Inflammatory macrophage treated with lipopolysaccharide for 1 hour (primary cell): ENCODE measurements at regions not wholly inside any gene's neighbourhood (a gene's known extent, or its start where the extent isn't known, plus 50 kb on each side); places are given as distances from the start of the nearest gene placed in this dataset.
"Not testable (repeated sequence)": the region's sequence is repeated elsewhere in the genome, so short reads cannot be mapped to it uniquely, and the experiment has no call there.

Source experiments
- DNase-seq, 2 donors: peaks; one replicate each; pipeline ENCODE4 v3.0.0-alpha.2; 2020 to 2022

DNA sequence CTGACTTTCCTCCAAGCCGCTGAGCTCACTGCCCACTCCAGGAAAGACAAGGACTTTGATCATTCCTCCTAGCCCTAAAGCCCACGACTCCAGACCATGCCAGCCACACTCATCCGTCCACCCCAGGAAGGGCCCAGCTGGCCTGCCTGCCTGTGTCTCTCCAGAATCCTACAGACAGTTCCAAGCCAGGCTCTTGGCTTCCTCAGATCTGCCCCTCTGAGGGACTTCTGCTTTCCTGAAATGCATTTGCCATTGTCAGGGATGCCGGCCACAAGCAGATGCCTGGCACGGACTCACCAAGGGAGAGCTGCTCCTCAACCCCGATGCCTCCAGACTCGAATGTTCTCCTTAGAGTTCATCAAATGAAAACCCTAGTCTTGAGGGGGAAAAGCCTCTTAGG is 155.8 kb downstream of the OAT start:
- peak in 1 of 2 donors; percentile 8 for DNase-seq

DNA sequence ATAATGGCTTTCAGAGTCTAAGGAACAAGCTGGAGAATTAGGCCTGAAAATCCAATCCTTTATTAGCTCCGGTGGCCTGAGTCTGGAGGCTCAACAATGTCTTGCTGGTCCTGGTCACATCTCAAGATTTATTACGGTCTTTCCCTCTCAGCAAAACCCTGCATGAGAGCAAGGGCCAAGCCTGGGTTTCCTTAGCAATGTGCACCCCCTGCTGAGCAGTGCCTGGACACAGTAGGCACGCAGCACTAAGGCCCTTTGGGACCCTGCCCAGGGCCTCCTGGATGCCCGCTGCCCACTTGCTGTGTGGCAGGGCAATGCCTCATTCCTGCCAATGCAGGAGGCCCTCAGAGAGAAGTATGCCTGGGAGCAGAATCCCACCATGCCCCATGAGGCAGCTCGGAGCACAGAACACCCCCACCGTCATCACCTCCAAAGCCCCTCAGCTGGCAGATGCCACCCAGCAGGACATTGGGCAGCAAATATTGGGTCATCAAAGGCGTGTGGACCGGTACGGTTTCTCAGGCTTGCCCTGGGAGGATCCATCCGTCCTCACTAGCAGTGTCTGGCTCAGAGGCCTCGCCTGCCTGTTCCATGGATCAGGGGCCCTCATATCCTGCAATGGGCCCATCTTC is 156.4 kb downstream of the OAT start:
- DNase-seq, result no peak

DNA sequence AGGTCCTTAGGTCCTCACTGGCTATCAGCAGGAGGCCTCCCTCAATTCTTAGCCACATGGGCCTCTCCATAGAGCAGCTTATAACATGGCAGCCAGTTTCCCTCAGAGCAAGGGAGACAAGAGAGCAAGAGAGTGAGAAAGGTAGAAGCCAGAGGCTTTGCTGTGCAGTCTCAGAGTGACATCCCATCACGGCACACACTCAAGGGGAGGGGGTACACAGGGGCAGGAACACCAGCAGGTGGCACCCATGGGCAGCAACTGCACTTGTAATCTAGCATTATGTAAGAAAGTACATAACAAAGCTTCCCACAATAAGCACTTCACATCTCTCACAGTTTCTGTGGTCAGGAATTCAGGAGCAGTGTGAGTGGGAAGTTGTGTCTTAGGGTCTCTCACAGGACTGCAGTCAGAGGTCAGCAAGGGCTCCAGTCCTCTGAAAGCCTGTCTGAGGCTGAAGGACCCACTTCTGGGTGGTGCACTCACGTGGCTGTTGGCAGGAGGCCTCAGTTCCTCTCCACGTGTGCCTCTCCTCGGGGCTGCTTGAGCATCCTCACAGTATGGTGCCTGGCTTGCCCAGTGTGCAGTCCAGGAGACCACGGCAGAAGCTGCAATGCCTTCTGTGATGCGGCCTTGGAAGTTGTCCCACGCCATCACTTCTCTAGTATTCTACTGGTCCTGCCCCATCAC is 159.4 kb downstream of the OAT start:
- peak; percentile 36 to 45 for DNase-seq

DNA sequence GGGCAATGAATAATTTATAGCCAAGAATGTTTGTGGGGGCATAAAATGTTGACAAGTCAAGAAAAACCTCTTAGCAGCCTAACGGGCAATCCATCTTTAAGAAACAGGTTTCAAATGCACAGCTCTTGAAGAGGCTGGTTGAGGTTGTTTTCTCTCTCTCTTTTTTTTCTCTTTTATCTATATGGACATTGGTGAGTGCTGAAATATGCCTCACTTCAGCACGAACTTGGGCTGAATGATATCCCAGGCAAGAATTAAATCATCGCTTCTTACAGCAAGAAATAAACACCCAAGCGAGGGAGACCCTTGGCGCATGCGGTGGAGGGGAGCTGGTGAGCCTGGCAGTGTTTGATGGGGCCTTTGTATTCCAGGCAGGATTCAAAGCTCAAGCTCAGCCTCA is 160.9 kb downstream of the OAT start:
- DNase-seq, result no peak

DNA sequence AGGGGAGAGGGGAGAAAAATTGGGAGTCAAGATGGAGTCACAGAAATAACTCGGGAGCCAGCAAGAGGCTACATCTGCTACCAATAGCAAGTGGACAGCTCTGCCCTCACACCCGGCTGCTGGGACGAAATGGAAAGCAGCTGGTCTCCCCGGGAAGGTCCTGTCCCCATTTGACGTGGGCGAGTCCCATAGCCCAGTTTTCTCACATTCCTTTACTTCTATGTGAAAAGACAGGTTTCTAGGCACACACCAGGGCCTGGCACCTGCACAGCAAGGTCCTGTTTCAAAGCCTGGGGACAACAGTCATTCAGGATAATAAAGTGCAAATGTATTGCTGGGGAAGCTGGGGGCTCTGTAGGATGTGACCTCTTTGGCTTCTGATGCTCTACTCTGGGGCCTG is 162.6 kb downstream of the OAT start:
- no peak for DNase-seq

DNA sequence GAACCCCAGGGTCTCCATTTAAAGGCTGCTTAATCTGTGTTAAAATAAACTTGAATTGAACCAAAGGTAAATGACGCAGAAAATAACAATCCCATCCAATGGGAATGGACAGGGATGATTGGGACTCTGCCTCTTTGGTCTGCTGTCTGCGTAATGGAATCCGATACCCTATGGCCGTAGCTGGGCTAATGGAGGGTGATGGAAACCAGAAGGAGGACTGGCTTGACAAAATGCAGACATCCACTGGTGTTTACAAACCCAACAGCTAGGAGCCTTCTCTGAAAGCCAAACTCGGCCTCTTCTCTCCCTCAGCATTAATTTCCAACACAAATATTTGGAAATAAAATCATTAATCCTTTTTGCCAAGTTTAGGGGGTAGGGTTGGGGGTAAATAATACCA is 162.2 kb upstream of the CHST15 start:
- no peak for DNase-seq

DNA sequence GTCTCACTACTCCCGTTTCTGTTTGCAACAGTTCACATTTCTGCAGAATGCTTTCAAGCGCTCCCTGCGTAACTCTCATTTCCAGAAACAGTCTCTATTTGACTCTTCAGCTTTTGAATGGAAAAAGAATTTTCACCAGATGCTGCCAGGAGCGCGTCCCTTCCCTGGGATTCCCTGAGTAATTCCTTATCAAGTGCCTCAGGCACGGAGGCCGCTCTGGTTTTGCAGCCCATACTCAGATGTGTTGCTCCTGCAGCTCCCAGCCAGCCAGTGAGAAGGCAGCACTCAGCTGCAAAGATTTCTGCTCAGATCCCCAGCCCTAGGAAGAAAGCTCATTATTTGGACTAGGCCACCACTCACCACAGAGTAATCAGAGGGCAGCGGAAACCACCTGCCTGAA is 161.1 kb upstream of the CHST15 start:
- no peak for DNase-seq

DNA sequence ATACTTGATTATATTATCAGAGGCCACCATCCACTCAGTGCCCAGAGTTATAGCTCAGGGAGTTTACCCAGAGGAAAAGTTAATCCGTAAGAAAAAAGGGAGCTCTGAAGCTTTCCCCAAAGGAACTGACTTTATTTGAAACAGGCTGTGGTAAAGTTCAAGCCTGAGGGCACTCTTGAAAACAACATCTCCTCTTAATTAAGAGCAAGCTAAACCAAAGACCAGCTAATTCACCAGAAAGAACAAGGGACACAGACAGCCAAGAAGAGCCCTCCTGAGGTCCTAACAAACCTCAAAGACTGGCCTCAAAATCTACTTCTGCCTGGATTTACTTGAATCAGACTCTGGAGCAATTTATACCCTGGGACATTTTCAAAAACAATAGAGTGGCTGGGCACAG is 159.6 kb upstream of the CHST15 start:
- DNase-seq, result no peak

DNA sequence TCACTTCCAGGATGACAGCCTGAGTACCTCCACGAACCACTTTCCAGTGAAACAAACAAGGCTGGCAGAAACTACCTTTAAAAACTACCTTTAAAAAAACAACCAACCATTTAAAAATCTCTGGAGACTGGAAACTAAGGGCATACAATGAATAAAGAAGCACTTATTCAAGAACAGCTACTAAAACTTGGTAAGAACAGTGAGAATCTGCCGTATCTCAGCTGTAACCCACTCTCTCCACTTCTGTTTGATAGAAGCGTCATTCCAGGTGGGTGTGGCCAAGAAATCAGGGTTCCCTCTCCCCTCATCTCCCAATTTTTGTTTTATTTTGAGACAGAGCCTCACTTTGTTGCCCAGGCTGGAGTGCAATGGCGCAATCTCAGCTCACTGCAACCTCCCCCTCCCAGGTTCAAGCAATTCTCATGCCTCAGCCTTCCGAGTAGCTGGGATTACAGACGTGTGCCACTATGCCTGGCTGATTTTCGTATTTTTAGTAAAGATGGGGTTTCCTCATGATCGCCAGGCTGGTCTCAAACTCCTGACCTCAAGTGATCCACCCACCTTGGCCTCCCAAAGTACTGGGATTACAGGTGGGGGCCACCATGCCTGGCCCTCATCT is 158.8 kb upstream of the CHST15 start:
- DNase-seq, result peak in 1 of 2 donors; percentile 11

DNA sequence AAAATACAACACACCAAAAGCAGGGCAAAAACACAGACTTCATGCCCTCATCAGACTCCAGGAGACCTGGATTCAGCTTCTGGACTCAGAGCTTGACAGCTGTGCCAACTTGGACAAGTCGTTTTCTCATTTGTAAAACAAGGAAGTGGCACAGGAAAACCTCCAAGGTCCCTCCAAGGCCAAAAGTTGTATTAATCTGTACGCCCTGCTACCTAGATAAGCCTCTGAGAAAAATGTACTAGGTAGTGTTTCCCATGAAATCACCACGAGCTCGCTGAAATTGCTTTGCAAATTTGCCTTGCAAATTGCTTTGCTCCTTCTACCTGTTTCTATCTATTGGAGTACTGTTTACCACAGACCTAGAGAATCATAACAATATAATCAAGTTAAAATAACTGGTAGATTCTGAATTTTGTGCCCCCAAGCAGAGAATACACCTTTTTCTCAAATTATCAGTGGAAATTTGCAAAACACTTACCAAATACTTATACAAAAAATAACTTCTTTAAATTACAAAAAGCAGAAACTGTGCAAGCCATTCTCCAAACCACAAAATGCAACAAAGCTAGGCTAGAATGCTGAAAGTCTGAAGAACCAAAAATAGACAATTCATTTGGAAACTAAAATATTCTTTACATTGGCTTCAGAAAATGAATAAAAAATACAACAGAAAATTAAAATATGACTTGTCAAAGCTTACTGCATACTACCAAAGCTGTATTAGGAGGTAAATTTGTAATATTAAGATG is 158.1 kb upstream of the CHST15 start:
- DNase-seq, result peak; percentile 27 to 59

DNA sequence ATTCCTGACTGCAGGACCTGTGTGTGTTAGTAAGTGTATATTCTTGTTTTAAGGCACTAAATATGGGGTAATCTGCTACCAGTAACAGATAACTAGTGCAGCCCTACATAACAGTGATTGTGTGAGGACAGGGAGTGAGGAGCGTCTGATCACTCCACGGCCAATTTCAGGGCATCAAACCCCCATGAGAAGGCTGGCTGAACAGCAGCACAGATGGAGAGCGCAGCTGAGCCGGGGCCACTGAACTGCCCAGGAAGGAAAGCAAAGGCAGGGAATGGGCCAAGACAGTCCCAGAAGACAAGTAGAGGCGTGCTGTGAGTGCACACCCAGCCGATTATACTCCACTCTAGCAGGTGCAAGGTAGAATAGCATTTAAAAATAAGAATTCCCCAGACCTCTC is 157.1 kb upstream of the CHST15 start:
- no peak for DNase-seq

DNA sequence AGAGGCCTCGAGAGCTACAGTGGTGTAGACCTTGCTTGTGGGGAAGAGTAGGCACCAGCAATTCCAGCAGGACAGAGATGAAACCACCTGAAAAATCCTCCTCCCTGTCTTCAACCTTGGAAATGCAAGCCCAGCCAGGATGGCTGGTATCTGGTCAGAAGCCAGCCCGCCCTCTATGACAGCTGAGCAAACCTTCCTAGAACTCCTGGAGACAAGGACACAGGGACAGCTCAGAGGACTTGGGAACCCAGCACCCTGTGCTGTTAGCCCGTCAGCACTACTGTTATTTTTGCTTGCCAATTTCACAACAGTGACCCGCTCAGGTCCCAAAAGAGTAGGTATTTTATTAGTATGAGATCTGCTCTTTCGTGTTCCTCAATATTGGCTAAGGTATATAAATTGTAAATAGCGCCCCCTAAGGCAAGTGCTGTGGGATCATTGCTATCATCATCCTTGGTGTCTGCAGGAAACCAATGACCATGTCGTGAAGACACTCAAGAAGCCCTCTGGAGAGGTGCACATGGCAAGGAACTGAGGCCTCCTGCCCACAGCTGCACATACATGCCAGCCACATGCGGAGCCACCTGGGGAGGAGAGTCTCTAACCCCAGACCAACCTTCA is 156.5 kb upstream of the CHST15 start:
- DNase-seq, result peak in 1 of 2 donors; percentile 30

DNA sequence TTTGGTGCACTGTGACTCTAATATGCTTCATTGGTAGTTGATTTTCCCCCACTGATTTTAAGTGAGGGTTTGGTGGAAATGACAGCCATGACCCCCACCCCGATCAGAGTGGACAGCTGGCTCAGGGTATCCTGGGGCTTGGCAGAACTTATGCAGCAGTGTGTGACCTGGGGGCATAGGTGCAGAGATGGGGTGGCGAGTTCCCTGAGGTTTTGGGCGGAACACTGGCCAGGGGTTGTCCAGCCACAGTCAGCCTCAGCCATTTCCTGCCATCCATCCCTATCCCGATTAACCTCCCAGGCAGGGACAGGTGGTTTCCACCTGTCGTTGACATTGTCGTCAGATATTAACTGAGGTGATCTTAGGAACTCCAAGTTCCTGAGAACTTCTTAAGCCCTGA is 155.8 kb upstream of the CHST15 start:
- no peak for DNase-seq

DNA sequence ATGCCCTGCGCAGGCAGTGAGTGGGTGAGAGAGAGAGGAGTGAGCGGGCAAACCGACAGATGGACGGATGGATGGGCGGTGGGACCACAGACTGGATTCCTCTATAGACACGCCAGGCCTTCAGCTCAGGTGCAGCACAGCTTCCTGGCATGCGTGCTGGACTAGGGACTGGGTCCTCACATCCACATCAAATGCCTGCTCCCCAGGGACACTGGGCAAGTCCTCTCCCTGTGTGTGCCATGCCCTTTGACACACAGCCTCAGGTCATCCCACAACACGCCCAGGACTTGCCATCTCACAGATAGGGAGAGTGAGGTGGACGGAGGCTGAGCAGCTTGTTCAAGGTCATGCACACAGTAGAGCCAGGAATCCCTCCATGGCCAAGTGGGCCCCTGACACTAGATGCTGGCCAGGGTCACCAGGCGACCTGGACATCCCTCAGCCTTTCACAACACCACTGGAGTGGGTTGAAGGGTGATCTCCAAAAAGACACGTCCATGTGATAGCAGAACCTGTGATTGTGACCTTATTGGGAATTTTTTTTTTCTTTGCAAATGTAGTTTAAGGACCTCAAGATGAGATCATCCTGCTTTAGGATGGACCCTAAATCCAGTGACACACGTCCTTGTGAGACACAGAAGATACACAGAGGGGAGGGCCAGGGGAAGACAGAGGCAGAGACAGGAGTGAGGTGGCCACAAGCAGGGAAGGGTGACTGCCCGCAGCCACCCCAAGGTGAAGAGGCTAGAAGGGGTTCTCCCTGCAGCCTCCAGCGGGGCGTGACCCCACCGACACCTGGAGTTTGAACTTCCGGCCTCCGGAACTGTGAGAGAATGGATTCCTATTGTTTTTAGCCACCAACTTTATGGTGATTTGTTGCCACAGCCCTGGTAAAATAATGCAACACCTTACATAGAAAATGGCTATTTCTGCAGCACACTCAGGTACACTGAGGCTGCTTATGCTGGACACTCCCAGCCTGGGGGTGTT is 155.0 kb upstream of the CHST15 start:
- peak in 1 of 2 donors; percentile 81 for DNase-seq

DNA sequence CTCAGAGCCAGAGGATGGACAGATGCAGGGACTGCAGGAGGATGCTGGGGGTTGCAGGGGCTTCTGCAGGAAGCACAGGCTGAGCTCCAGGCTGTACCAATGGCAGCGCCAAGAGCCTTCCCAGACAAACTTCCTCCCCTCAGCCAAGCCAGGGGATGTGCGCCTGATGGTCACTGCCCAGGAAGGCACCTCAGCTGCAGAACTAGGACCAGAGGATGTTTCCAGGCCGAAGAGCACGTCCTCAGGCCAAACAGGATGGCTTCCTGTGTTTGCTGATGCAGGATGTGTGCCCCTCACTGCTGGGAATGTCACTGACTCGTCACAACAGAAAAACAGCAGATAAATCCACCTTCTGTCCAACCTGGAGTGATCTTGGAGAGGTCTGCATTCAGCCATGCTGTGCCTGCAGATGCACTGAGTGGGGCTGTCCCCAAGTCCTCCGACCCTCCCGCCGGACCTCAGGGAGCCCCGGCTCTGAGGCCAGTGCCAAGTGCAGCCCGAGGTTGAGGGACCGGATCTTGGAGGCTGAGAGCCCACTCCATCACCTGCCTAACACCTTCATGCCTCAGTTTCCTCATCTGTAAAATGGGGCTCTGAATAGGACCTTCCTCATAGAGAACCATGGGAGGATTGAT is 152.5 kb upstream of the CHST15 start:
- DNase-seq, result no peak

DNA sequence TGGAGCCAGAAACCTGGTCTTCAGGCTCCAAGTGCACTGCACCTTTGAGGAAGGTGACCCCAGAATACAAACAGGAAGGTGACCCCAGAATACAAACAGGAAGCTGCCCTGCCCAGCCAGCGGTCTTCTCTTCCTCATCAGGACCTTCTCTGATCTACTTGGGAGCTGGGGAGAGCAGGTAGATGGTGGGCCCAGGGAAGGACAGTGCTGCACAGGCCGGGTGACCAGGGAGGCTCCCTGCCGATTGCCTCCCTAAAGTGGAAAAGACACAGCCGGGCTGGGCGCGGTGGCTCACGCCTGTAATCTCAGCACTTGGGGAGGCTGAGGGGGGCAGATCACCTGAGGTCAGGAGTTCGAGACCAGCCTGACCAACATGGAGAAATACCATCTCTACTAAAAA is 151.8 kb upstream of the CHST15 start:
- no peak for DNase-seq

DNA sequence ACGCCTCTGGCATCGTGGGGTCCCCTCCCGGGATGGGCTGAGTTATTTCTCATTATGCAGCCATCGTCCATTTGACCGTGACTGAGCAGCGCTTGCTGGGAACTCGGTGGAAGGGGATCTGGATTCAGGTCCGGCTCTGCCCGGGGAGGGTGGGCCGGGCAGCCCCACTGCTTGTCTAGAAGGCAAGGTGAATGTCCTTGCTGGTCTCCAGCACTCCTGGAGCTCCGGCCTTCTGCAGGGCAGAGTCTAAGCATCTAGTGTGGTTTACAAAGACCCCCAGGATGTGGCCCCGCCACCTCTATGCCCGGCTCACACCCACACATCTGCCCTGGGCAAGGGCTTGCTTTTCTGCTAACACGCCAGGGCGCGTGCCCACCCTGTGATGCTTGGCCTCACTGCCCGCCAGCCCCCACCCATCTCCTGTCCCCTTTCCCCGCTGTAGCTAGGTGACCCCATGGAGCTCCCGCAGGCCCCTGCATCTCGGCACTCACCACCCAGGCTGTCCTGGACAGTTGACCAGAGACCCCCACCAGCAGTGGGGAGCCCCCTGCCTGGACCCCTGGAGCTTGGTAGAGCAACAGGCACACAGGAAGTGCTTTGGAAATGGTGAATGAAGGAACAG is 151.0 kb upstream of the CHST15 start:
- DNase-seq, result no peak

DNA sequence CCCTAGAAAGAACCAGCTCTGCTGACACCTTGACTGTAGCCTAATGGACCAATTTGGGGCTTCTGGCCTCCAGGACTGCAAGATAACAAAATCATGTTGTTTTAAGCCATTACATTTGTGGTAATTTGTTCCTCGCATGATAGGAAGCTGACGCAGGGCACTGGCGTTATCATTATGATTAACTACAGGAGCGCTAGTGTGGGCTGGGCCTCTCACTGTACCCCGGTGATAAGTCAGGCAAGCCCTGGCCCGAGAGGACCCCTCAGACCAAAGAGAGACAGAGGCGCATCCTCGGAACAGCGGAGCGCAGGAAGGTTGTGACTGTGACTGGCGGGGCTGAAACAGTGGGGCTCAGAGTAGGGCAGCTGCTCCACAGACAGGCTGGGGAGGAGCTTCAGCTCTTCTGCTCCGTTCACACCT is 150.3 kb upstream of the CHST15 start:
- DNase-seq, result no peak

DNA sequence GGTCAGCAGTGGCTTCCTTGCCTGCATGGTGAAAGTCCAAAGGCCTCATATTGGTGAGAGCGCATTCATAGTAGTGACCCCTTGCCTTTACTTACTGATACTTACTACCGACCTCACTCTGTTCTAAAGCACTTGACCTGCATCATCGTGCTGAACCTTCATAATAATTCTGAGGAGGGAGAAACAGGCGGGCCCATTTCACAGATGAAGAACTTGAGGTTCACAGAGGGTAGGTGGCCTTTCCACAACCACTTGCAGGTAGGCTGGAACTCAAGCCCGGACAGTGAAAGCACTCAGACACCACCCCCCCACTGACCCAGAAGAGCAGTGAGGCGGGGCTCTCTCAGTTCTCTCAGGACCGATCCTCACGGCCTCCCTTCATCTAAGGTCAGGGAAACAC is 149.4 kb upstream of the CHST15 start:
- DNase-seq, result no peak

DNA sequence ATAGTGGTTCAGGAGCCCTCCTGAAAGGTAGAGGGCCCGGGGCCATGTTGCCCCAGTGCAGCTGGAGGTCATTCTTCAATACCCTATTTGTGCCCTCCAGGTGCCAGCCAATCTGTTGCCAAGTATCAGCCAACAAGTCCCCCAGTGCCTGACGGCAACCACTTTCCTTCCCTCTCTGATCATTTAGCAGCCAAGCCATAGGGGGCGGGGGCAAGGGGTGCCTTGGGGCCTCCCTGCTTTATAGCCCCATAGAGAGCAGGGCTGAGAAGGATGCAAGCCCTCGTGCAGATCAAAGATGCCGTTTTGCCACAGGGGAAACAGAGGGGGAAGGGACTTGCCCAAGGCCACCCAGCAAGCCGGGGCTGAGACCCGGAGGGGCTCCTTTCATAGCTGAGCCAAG is 149.0 kb upstream of the CHST15 start:
- no peak for DNase-seq

DNA sequence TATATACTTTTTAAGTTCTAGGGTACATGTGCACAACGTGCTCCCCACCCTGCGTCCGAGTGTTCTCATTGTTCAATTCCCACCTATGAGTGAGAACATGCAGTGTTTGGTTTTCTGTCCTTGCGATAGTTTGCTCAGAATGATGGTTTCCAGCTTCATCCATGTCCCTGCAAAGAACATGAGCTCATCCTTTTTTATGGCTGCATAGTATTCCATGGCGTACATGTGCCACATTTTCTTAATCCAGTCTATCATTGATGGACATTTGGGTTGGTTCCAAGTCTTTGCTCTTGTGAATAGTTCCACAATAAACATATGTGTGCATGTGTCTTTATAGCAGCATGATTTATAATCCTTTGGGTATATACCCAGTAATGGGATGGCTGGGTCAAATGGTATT is 148.1 kb upstream of the CHST15 start:
- DNase-seq, result not testable (repeated sequence)
